ENCODE measurements at regions not wholly inside any gene's neighbourhood (a gene's known extent, or its start where the extent isn't known, plus 50 kb on each side); places are given as distances from the start of the nearest gene placed in this dataset.

DNA sequence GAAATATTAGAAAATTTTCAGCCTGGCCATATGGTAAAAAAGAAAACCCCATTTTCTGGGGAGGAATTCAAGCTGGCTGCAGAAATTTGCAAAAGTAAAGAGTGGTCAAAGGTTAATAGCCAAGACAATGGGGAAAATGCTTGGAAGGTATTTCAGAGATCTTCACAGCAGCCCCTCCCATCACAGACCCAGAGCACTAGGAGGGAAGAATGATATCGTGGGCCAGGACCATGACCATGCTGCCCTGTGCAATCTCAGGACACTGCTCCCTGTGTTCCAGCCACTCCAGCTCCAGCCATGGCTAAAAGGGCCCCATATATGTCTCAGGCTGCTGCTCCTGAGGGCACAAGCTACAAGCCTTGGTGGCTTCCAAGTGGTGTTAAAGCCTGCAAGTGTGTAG, 93.9 kb upstream of the AGAP1 start:
- Histone ChIP-seq H3K27ac (ENCODE audit: low read depth, low read length) (no peak overlapping the region), H2BK120ac (replicated peaks; ENCODE audit: low read depth, low read length) (no peak overlapping the region), H2BK20ac (ENCODE audit: low read length) (no peak overlapping the region; the same call in 1 of the 2 replicates), H2BK12ac (ENCODE audit: low read depth, low read length) (no peak overlapping the region; the same call in 1 of the 2 replicates), H3K23me2 (ENCODE audit: low read depth, low read length) (no peaks in the 10 kb centered on the region), H3K9me3 (ENCODE audit: insufficient read depth in 2 of 2, low read depth in 1 of 2, low read length in 1 of 2) (peaks cover 0 to 16% of the 10 kb centered on the region in 2 experiments; a peak in 3 of 4 replicates), H3K36me3 (ENCODE audit: control insufficient read depth in 2 of 4, insufficient read depth in 4 of 4, low read length in 3 of 4) (no peaks in the 10 kb centered on the region), H2BK5ac (ENCODE audit: low read depth, low read length) (no peak overlapping the region; the same call in 1 of the 2 replicates), H2BK15ac (ENCODE audit: low read length) (no peak overlapping the region), H3K56ac (replicated peaks; ENCODE audit: insufficient read length, low read depth, low read length) (no peak overlapping the region), H3K79me1 (ENCODE audit: low read depth, low read length) (no peaks in the 10 kb centered on the region), H3K4me2 (ENCODE audit: insufficient read depth in 1 of 2, low read depth in 2 of 2, low read length in 2 of 2) (no peak overlapping the region), H3K23ac (ENCODE audit: insufficient read length) (no peak overlapping the region), H2AFZ (ENCODE audit: low read length) (no peak overlapping the region), H2AK5ac (ENCODE audit: low read depth, low read length) (no peak overlapping the region), H4K5ac (ENCODE audit: insufficient read length, low read depth, low read length) (no peak overlapping the region), H4K91ac (replicated peaks; ENCODE audit: insufficient read length, low read length) (no peak overlapping the region), H4K20me1 (replicated peaks in 1 of 2; ENCODE audit: control insufficient read depth in 1 of 2, insufficient read depth in 2 of 2, low read length in 2 of 2) (no peaks in the 10 kb centered on the region), H3K4me3 (ENCODE audit: extremely low read depth in 1 of 4, insufficient read depth in 2 of 4, low read depth in 3 of 4, low read length in 4 of 4) (no peak overlapping the region), H3K4ac (replicated peaks; ENCODE audit: insufficient read length, low read depth, low read length) (no peak overlapping the region), H3K27me3 (replicated peaks in 1 of 4; ENCODE audit: control insufficient read depth in 3 of 4, extremely low read depth in 1 of 4, insufficient read depth in 3 of 4, low read length in 3 of 4) (no peaks in the 10 kb centered on the region), H3K4me1 (replicated peaks in 1 of 4; ENCODE audit: control insufficient read depth in 3 of 4, insufficient read depth in 4 of 4, low read length in 3 of 4) (0 out of 7 replicates have a peak, but pooled peaks cover 0 to 2% (median 0%) of the 10 kb centered on the region in 4 experiments), H3K18ac (ENCODE audit: extremely low read depth, low read length) (no peak overlapping the region), H3K14ac (ENCODE audit: insufficient read length) (no peak overlapping the region), H3K79me2 (ENCODE audit: control insufficient read depth in 1 of 2, insufficient read depth in 2 of 2, low read length in 2 of 2) (no peaks in the 10 kb centered on the region), H4K8ac (ENCODE audit: extremely low read depth, insufficient read depth, low read length) (no peak overlapping the region), H3K9ac (replicated peaks in 1 of 4; ENCODE audit: extremely low read depth in 1 of 4, low read depth in 3 of 4, low read length in 3 of 4) (no peak overlapping the region)
- no peak for TF ChIP-seq GTF2F1 (IDR thresholded peaks at IDR 0.05; ENCODE audit: borderline replicate concordance, low read depth, low read length)
- TF ChIP-seq, protein P1, sequence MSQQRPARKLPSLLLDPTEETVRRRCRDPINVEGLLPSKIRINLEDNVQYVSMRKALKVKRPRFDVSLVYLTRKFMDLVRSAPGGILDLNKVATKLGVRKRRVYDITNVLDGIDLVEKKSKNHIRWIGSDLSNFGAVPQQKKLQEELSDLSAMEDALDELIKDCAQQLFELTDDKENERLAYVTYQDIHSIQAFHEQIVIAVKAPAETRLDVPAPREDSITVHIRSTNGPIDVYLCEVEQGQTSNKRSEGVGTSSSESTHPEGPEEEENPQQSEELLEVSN (IDR thresholded peaks at IDR 0.05) = peak; percentile 52; the same call in 1 of the 2 replicates
- no peak for TF ChIP-seq TBP (IDR thresholded peaks at IDR 0.05; ENCODE audit: low read depth, low read length)
- TF ChIP-seq POLR2AphosphoS5 (IDR thresholded peaks at IDR 0.05; ENCODE audit: low read depth, low read length) = no peak
- no peak for TF ChIP-seq RFX5 (IDR thresholded peaks at IDR 0.05; ENCODE audit: borderline replicate concordance, low read depth, low read length)
- 86% methylated on average over 1 of the region's 1 CpG; no CpG with 5 or more reads in 1 of the 2 experiments for WGBS, 2 experiments (ENCODE audit: extremely low coverage in 1 of 2, insufficient coverage in 1 of 2, insufficient read length in 1 of 2, insufficient replicate concordance in 2 of 2, low coverage in 1 of 2, low lambda C conversion rate in 2 of 2, missing lambda C conversion rate in 1 of 2)
- FAIRE-seq (no peak), DNase-seq (ENCODE audit: low read depth in 1 of 2, low spot score in 2 of 2) (no peak)
- ChIA-PET POLR2A (ENCODE audit: partially characterized antibody) (no interaction called here), CTCF (ENCODE audit: partially characterized antibody) (no interaction called here)
